Ovary (tissue), 7 donors: ENCODE measurements at regions not wholly inside any gene's neighbourhood (a gene's known extent, or its start where the extent isn't known, plus 50 kb on each side); places are given as distances from the start of the nearest gene placed in this dataset.

Experiments
- DNase-seq, 5 donors: peaks; one replicate each; pipeline ENCODE4 v3.0.0-alpha.2; 2019 to 2020
- H3K27ac ChIP-seq, 2 donors: fragments of 200-600 bp; one replicate each; pipeline versions ENCODE4 v1.5.1 to v1.8.0; 2019 to 2022
- H3K27me3 ChIP-seq: fragments of 200-600 bp; one replicate; pipeline ENCODE4 v1.8.0; 2022
- H3K36me3 ChIP-seq: fragments of 200-600 bp; sonication (generic); one replicate; pipeline ENCODE4 v1.5.1; 2019
- H3K4me1 ChIP-seq: one replicate; pipeline ENCODE4 v1.8.1; 2013; ENCODE audit warnings: mild to moderate bottlenecking, moderate library complexity; ENCODE audit not compliant: insufficient read depth
- H3K4me3 ChIP-seq: fragments of 200-600 bp; sonication (generic); one replicate; pipeline ENCODE4 v1.5.1; 2017
- H3K9me3 ChIP-seq, 2 donors: fragments of 200-600 bp in 1 of 2; sonication (generic) in 1 of 2; one replicate each; pipeline versions ENCODE4 v1.5.1 to v1.8.1; 2013 to 2019; ENCODE audit warnings: mild to moderate bottlenecking in 1 of 2, moderate library complexity in 1 of 2
- CTCF ChIP-seq, 3 donors: fragments of 450-650 bp in 2 of 3; fragments of 200-600 bp in 1 of 3; IDR thresholded peaks; one replicate each; pipeline versions ENCODE4 v1.5.1 to v1.8.0; 2016 to 2022; ENCODE audit warnings: antibody characterized with exemption in 3 of 3, mild to moderate bottlenecking in 1 of 3
- EP300 ChIP-seq: sonication (generic); formaldehyde crosslinking; IDR thresholded peaks from one replicate; pipeline ENCODE4 v1.6.1; 2017; ENCODE audit warnings: antibody characterized with exemption
- POLR2A ChIP-seq: fragments of 450-650 bp; IDR thresholded peaks from one replicate; pipeline ENCODE4 v1.6.1; 2017; ENCODE audit warnings: antibody characterized with exemption, mild to moderate bottlenecking, moderate library complexity
- WGBS, 3 donors: extraction: QIAGEN DNeasy Blood & Tissue Kit in 1 of 3; methylation state at CpG; one replicate each; pipeline versions ENCODE4 v1.1.5 to v1.1.7; 2013 to 2017; 5-methylcytosine and 5-hydroxymethylcytosine counted together
- intact Hi-C, 4 donors: fragments of 100-400 bp; cut with DNase I; formaldehyde crosslinking; loops; one replicate each; pipeline versions ENCODE4 v1.11.0 to v1.15.1; 2022 to 2023
- donor health status: DM: no; HTN: no; CAD: no; lungs with moderate emphysema.
- donor health status: DM: no; HTN: no; CAD: no.
- donor health status: Bipolar disorder and iron deficiency.
- donor health status: DM: no; HTN: no; CAD: no.
- donor health status: DM: yes; HTN: yes; CAD: no.

- Histone ChIP-seq H3K27me3 (no peaks in the 10 kb centered on the region), H3K4me1 (no peaks in the 10 kb centered on the region), H3K27ac (no peak overlapping the region), H3K36me3 (no peaks in the 10 kb centered on the region), H3K9me3 (no peaks in the 10 kb centered on the region), H3K4me3 (no peak overlapping the region)
- TF ChIP-seq POLR2A (no peak), EP300 (no peak), CTCF (IDR thresholded peaks at IDR 0.05) (no peak)
- DNase-seq = no peak
- intact Hi-C loops = no loop called here
These were observed 855.6 kb downstream of the SLC16A7 start for GRCh38 chr12:60451457-60451856.

- Histone ChIP-seq H3K27me3 (no peaks in the 10 kb centered on the region), H3K27ac (no peak overlapping the region), H3K4me3 (no peak overlapping the region), H3K4me1 (no peaks in the 10 kb centered on the region), H3K9me3 (no peaks in the 10 kb centered on the region), H3K36me3 (no peaks in the 10 kb centered on the region)
- intact Hi-C loops = no loop called here
- no peak for DNase-seq
- no peak for TF ChIP-seq CTCF (IDR thresholded peaks at IDR 0.05)
- no peak for TF ChIP-seq EP300
- TF ChIP-seq POLR2A = no peak
These were observed 869.2 kb downstream of the SLC16A7 start for GRCh38 chr12:60465060-60465459.

GRCh38 chr12:60468546-60468945 lies 872.7 kb downstream of the SLC16A7 start:
- TF ChIP-seq POLR2A (no peak), EP300 (no peak), CTCF (IDR thresholded peaks at IDR 0.05) (no peak)
- 95 to 96% (median 95%) methylated on average over 5 of the region's 5 CpGs for WGBS, 3 donors
- Histone ChIP-seq H3K4me3 (no peak overlapping the region), H3K9me3 (no peaks in the 10 kb centered on the region), H3K4me1 (no peaks in the 10 kb centered on the region), H3K27ac (no peak overlapping the region), H3K36me3 (no peaks in the 10 kb centered on the region), H3K27me3 (no peaks in the 10 kb centered on the region)
- intact Hi-C loops = no loop called here
- DNase-seq = no peak

- Histone ChIP-seq H3K36me3 (no peaks in the 10 kb centered on the region), H3K27ac (no peak overlapping the region), H3K9me3 (no peaks in the 10 kb centered on the region), H3K27me3 (no peaks in the 10 kb centered on the region), H3K4me1 (no peaks in the 10 kb centered on the region), H3K4me3 (no peak overlapping the region)
- TF ChIP-seq CTCF (IDR thresholded peaks at IDR 0.05) (no peak), EP300 (no peak), POLR2A (no peak)
- WGBS, 3 donors = 74 to 80% (median 75%) methylated on average over 3 of the region's 3 CpGs
- intact Hi-C loops = no loop called here
- DNase-seq = no peak
These were observed 880.0 kb downstream of the SLC16A7 start for GRCh38 chr12:60475825-60476224.

- no peaks in the 10 kb centered on the region for H3K36me3 ChIP-seq
- intact Hi-C loops = no loop called here
- H3K9me3 ChIP-seq = no peaks in the 10 kb centered on the region
These were observed 891.5 kb downstream of the SLC16A7 start for GRCh38 chr12:60487284-60487683.

More at GRCh38 chr12:60487284-60487683, 891.5 kb downstream of the SLC16A7 start:
- WGBS, 3 donors = 57 to 83% (median 82%) methylated on average over 1 of the region's 1 CpG
- no peaks in the 10 kb centered on the region for H3K4me1 ChIP-seq
- H3K4me3 ChIP-seq = no peak overlapping the region
- no peaks in the 10 kb centered on the region for H3K27me3 ChIP-seq
- no peak for DNase-seq
- no peak for TF ChIP-seq CTCF (IDR thresholded peaks at IDR 0.05)
- TF ChIP-seq POLR2A = no peak
- no peak for TF ChIP-seq EP300
- no peak overlapping the region for H3K27ac ChIP-seq
